Endothelial cell of umbilical vein (primary cell): ENCODE measurements at regions not wholly inside any gene's neighbourhood (a gene's known extent, or its start where the extent isn't known, plus 50 kb on each side); places are given as distances from the start of the nearest gene placed in this dataset.

Experiments
- BruUV-seq: library from RNA; stranded (reverse); fragments of 400-500 nt; replicated peaks from 2 replicates; lab custom pipeline; 2021; lab: Mats Ljungman, UMichigan
- CTCF ChIA-PET: fragments of 300-600, 350-600 bp; sonication (Branson Sonifier 250); formaldehyde crosslinking; loops from one replicate; lab custom pipeline; 2021; ENCODE audit warnings: antibody characterized with exemption, inconsistent platforms; lab: Charles Lee
- POLR2A ChIA-PET: fragments of 300-600, 350-600 bp; sonication (Branson Sonifier 250); formaldehyde crosslinking; loops from one replicate; lab custom pipeline; 2021; ENCODE audit warnings: antibody characterized with exemption, inconsistent platforms; lab: Charles Lee
- DNase-seq: peaks from one replicate; pipeline ENCODE4 v3.0.0-alpha.2; 2011; ENCODE audit warnings: low read depth, low spot score
- FAIRE-seq: peaks from 2 replicates; lab custom pipeline; 2011; peaks lifted over from hg19 to GRCh38; lab: Jason Lieb, UNC
- H2AFZ ChIP-seq: 2 replicates; pipeline ENCODE4 v1.6.0; 2012; ENCODE audit warnings: low read depth, low read length, control low read depth, inconsistent platforms
- H3K27ac ChIP-seq: 2 replicates; pipeline ENCODE4 v1.5.1; 2011; ENCODE audit warnings: low read depth, mild to moderate bottlenecking, control low read depth, low read length, moderate library complexity; ENCODE audit not compliant: insufficient read depth
- H3K27me3 ChIP-seq, 2 experiments: 2 replicates each; pipeline versions ENCODE4 v1.6.0 to v1.6.1; 2011; ENCODE audit warnings: low read length in 2 of 2, mixed read lengths in 1 of 2; ENCODE audit not compliant: control insufficient read depth in 2 of 2, insufficient read depth in 2 of 2
- H3K36me3 ChIP-seq, 2 experiments: 2 replicates in 1 of 2; 3 replicates in 1 of 2; pipeline ENCODE4 v1.5.1; 2011; ENCODE audit warnings: low read length in 2 of 2, mild to moderate bottlenecking in 1 of 2, moderate library complexity in 1 of 2; ENCODE audit not compliant: control insufficient read depth in 2 of 2, insufficient read depth in 2 of 2; ENCODE audit errors: extremely low read depth in 1 of 2
- H3K4me1 ChIP-seq: 3 replicates; pipeline ENCODE4 v1.5.1; 2011; ENCODE audit warnings: mild to moderate bottlenecking, low read length; ENCODE audit not compliant: control insufficient read depth, insufficient read depth; ENCODE audit errors: extremely low read depth
- H3K4me2 ChIP-seq: 2 replicates; pipeline ENCODE4 v1.6.1; 2011; ENCODE audit warnings: low read length, control low read depth, mixed read lengths; ENCODE audit not compliant: insufficient read depth
- H3K4me3 ChIP-seq, 3 experiments: fragments of 200-600 bp in 1 of 3; sonication (generic), shearing (Covaris generic) in 1 of 3; replicated peaks in 1 of 3; 2 replicates each; pipeline ENCODE4 v1.5.1; 2011 to 2016; ENCODE audit warnings: control low read depth in 3 of 3, low read length in 3 of 3, mild to moderate bottlenecking in 2 of 3, inconsistent platforms in 1 of 3, low read depth in 1 of 3, moderate library complexity in 1 of 3; ENCODE audit not compliant: insufficient read depth in 1 of 3
- H3K79me2 ChIP-seq: 2 replicates; pipeline ENCODE4 v1.6.0; 2012; ENCODE audit warnings: low read length, inconsistent platforms; ENCODE audit not compliant: control insufficient read depth, insufficient read depth
- H3K9ac ChIP-seq: replicated peaks from 2 replicates; pipeline ENCODE3; 2011; ENCODE audit warnings: low read length, control low read depth; ENCODE audit not compliant: insufficient read depth; ENCODE audit errors: extremely low read depth
- H3K9me1 ChIP-seq: replicated peaks from 3 replicates; pipeline ENCODE4 v1.6.0; 2011; ENCODE audit warnings: mild to moderate bottlenecking, low read length; ENCODE audit not compliant: control insufficient read depth, insufficient read depth; ENCODE audit errors: extremely low read depth
- H3K9me3 ChIP-seq: replicated peaks from 2 replicates; pipeline ENCODE4 v1.5.1; 2012; ENCODE audit warnings: low read length, inconsistent platforms; ENCODE audit not compliant: control insufficient read depth, insufficient read depth
- H4K20me1 ChIP-seq: replicated peaks from 2 replicates; pipeline ENCODE3; 2011; ENCODE audit warnings: mild to moderate bottlenecking, low read length; ENCODE audit not compliant: control insufficient read depth, insufficient read depth; ENCODE audit errors: extremely low read depth
- CTCF ChIP-seq, 2 donors: IDR thresholded peaks; 1 replicate in 1 of 2; 2 replicates in 1 of 2; pipeline ENCODE4 v1.5.1; 2011; ENCODE audit warnings: low read length in 2 of 2, mild to moderate bottlenecking in 2 of 2, moderate library complexity in 2 of 2, control low read depth in 1 of 2, inconsistent platforms in 1 of 2, low read depth in 1 of 2; ENCODE audit not compliant: insufficient read depth in 1 of 2; ENCODE audit errors: extremely low read depth in 1 of 2
- EZH2 ChIP-seq: IDR thresholded peaks from 2 replicates; pipeline ENCODE4 v1.6.1; 2012; ENCODE audit warnings: borderline replicate concordance, low read depth, mild to moderate bottlenecking, moderate library complexity, low read length, inconsistent platforms; ENCODE audit not compliant: severe bottlenecking
- FOS ChIP-seq: IDR thresholded peaks from 2 replicates; pipeline ENCODE4 v1.6.1; 2011; ENCODE audit warnings: mild to moderate bottlenecking, low read length, moderate library complexity, borderline replicate concordance; ENCODE audit not compliant: insufficient read depth
- GATA2 ChIP-seq: IDR thresholded peaks from 2 replicates; pipeline ENCODE4 v1.7.0; 2011; ENCODE audit warnings: low read depth, mild to moderate bottlenecking, moderate library complexity, mixed read lengths, low read length; ENCODE audit not compliant: insufficient read length, insufficient read depth
- JUN ChIP-seq: IDR thresholded peaks from 2 replicates; pipeline ENCODE4 v1.6.1; 2011; ENCODE audit warnings: borderline replicate concordance, low read depth; ENCODE audit not compliant: insufficient read length, insufficient read depth
- MYC ChIP-seq: IDR thresholded peaks from one replicate; pipeline ENCODE4 v1.6.1; 2011; ENCODE audit warnings: mild to moderate bottlenecking, low read depth, low read length
- POLR2A ChIP-seq: IDR thresholded peaks from 2 replicates; pipeline ENCODE4 v1.6.1; 2012; ENCODE audit warnings: low read depth, mild to moderate bottlenecking, control low read depth, low read length
- POLR2AphosphoS5 ChIP-seq: IDR thresholded peaks from 2 replicates; pipeline ENCODE4 v1.6.1; 2012; ENCODE audit warnings: low read depth, mild to moderate bottlenecking, control low read depth, low read length, moderate library complexity; ENCODE audit not compliant: insufficient read depth
- dilution Hi-C: fragments of 300-500 bp; cut with MboI; formaldehyde crosslinking; loops from one replicate; pipeline ENCODE4 v1.15.0; 2019; ENCODE audit warnings: low sequenced_read_pairs; ENCODE audit not compliant: extremely low pct_ligation_motif_present
- intact Hi-C: fragments of 100-400 bp; cut with micrococcal nuclease; formaldehyde crosslinking; loops from one replicate; pipeline ENCODE4 v1.10.0; 2022
- TF ChIP-seq, protein P1 (sequence below): IDR thresholded peaks from 2 replicates; pipeline ENCODE4 v1.6.1; 2011; ENCODE audit not compliant: insufficient read depth, insufficient read length

GRCh38 chr16:54480429-54480828 is 193.8 kb upstream of the IRX3 start:
- Histone ChIP-seq H3K79me2 (no peaks in the 10 kb centered on the region), H4K20me1 (no peaks in the 10 kb centered on the region), H3K4me2 (no peak overlapping the region), H2AFZ (no peak overlapping the region), H3K4me1 (no peaks in the 10 kb centered on the region), H3K27ac (no peak overlapping the region), H3K4me3 (no peak overlapping the region), H3K9me1 (no peaks in the 10 kb centered on the region), H3K27me3 (no peaks in the 10 kb centered on the region), H3K36me3 (no peaks in the 10 kb centered on the region), H3K9ac (no peak overlapping the region), H3K9me3 (no peaks in the 10 kb centered on the region)
- FAIRE-seq (no peak), DNase-seq (no peak)
- intact Hi-C loops = no loop called here
- CTCF ChIA-PET = no interaction called here
- BruUV-seq = no TSS peak
- TF ChIP-seq, protein P1, sequence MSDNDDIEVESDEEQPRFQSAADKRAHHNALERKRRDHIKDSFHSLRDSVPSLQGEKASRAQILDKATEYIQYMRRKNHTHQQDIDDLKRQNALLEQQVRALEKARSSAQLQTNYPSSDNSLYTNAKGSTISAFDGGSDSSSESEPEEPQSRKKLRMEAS = no peak
- no peak for TF ChIP-seq EZH2
- dilution Hi-C loops = no loop called here
- POLR2A ChIA-PET = no interaction called here

- Histone ChIP-seq H4K20me1 (no peaks in the 10 kb centered on the region), H3K4me1 (no peaks in the 10 kb centered on the region), H3K4me3 (no peak overlapping the region), H2AFZ (no peak overlapping the region), H3K27me3 (no peaks in the 10 kb centered on the region), H3K9ac (no peak overlapping the region), H3K36me3 (no peaks in the 10 kb centered on the region), H3K9me1 (no peaks in the 10 kb centered on the region), H3K9me3 (no peaks in the 10 kb centered on the region), H3K79me2 (no peaks in the 10 kb centered on the region), H3K4me2 (no peak overlapping the region), H3K27ac (no peak overlapping the region)
- DNase-seq (no peak), FAIRE-seq (no peak)
- ChIA-PET CTCF (no interaction called here), POLR2A (no interaction called here)
- TF ChIP-seq GATA2 (no peak), POLR2A (no peak), POLR2AphosphoS5 (no peak), JUN (no peak), FOS (no peak), EZH2 (no peak), MYC (no peak), CTCF (IDR thresholded peaks at IDR 0.05; ENCODE audit: extremely low read depth in 1 of 2, insufficient read depth in 1 of 2, low read depth in 1 of 2, low read length in 2 of 2) (no peak)
- TF ChIP-seq, protein P1 = no peak
- dilution Hi-C loops = no loop called here
- BruUV-seq = no TSS peak
- intact Hi-C loops = no loop called here
These were observed 193.0 kb upstream of the IRX3 start for GRCh38 chr16:54479546-54479945.
